Kidney capillary endothelial cell (primary cell): ENCODE measurements at regions not wholly inside any gene's neighbourhood (a gene's known extent, or its start where the extent isn't known, plus 50 kb on each side); places are given as distances from the start of the nearest gene placed in this dataset.
A peak's percentile ranks its signal among the peaks of the same experiment; 100 is the strongest.

Experiments
- DNase-seq: peaks from one replicate; pipeline ENCODE4 v3.0.0-alpha.2; 2018; ENCODE audit warnings: low spot score

- no peak for DNase-seq
These were observed 753.7 kb downstream of the BRD1 start for GRCh38 chr22:49073873-49074417.

- DNase-seq = no peak
These were observed 754.6 kb downstream of the BRD1 start for GRCh38 chr22:49072996-49073645.

- DNase-seq = no peak
These were observed 757.2 kb downstream of the BRD1 start for GRCh38 chr22:49070501-49070900.

GRCh38 chr22:49068861-49069500 is 758.7 kb downstream of the BRD1 start:
- no peak for DNase-seq

- no peak for DNase-seq
These were observed 760.2 kb downstream of the BRD1 start for GRCh38 chr22:49067504-49067903.

GRCh38 chr22:49066619-49067018 is 761.1 kb downstream of the BRD1 start:
- no peak for DNase-seq

GRCh38 chr22:49064836-49065235 is 762.8 kb downstream of the BRD1 start:
- no peak for DNase-seq

- DNase-seq = no peak
These were observed 764.2 kb downstream of the BRD1 start for GRCh38 chr22:49063545-49063890.

- DNase-seq = no peak
These were observed 764.7 kb downstream of the BRD1 start for GRCh38 chr22:49062802-49063544.

GRCh38 chr22:49062155-49062801 is 765.4 kb downstream of the BRD1 start:
- no peak for DNase-seq

- DNase-seq = no peak
These were observed 769.8 kb downstream of the BRD1 start for GRCh38 chr22:49057910-49058309.

- no peak for DNase-seq
These were observed 771.4 kb downstream of the BRD1 start for GRCh38 chr22:49056301-49056700.

GRCh38 chr22:49055406-49055805 is 772.3 kb downstream of the BRD1 start:
- DNase-seq = no peak

GRCh38 chr22:49053578-49053977 is 774.1 kb downstream of the BRD1 start:
- no peak for DNase-seq

GRCh38 chr22:49052560-49052959 is 775.1 kb downstream of the BRD1 start:
- no peak for DNase-seq

- DNase-seq = no peak
These were observed 775.6 kb downstream of the BRD1 start for GRCh38 chr22:49052023-49052538.

- no peak for DNase-seq
These were observed 776.1 kb downstream of the BRD1 start for GRCh38 chr22:49051491-49052022.

GRCh38 chr22:49049691-49050090 is 778.0 kb downstream of the BRD1 start:
- DNase-seq = no peak

GRCh38 chr22:49048591-49048990 is 779.1 kb downstream of the BRD1 start:
- no peak for DNase-seq

GRCh38 chr22:49047447-49047846 is 780.2 kb downstream of the BRD1 start:
- no peak for DNase-seq

- DNase-seq = peak; percentile 22
These were observed 780.9 kb downstream of the BRD1 start for GRCh38 chr22:49046546-49047361.
